GM18951 (cell line): ENCODE measurements at regions not wholly inside any gene's neighbourhood (a gene's known extent, or its start where the extent isn't known, plus 50 kb on each side); places are given as distances from the start of the nearest gene placed in this dataset.
"Not testable (repeated sequence)": the region's sequence is repeated elsewhere in the genome, so short reads cannot be mapped to it uniquely, and the experiment has no call there.

ENCODE experiments used
- POLR2A ChIP-seq: IDR thresholded peaks from 4 replicates; pipeline ENCODE4 v1.6.1; 2011; ENCODE audit warnings: mild to moderate bottlenecking; ENCODE audit not compliant: insufficient read length, insufficient read depth; ENCODE audit errors: extremely low read depth
- in situ Hi-C: fragments of 300-500 bp; cut with MboI; formaldehyde crosslinking; loops from one replicate; pipeline ENCODE4 v1.12.0; 2022; ENCODE audit warnings: low sequenced_read_pairs, mixed read lengths, inconsistent platforms; ENCODE audit not compliant: unreplicated experiment

- in situ Hi-C loops, result no loop called here
- TF ChIP-seq POLR2A, result no peak
Measured at GRCh38 chr13:78540058-78540457, 63.3 kb downstream of the POU4F1 start.

GRCh38 chr13:78526044-78526443, 77.3 kb downstream of the POU4F1 start:
- in situ Hi-C loops, result not testable (repeated sequence)

- in situ Hi-C loops, result no loop called here
Measured at GRCh38 chr13:78524936-78525335, 78.4 kb downstream of the POU4F1 start.

GRCh38 chr13:78521091-78521490, 82.3 kb downstream of the POU4F1 start:
- in situ Hi-C loops, result no loop called here
- no peak for TF ChIP-seq POLR2A

More at GRCh38 chr13:78524936-78525335, 78.4 kb downstream of the POU4F1 start:
- TF ChIP-seq POLR2A, result no peak

- TF ChIP-seq POLR2A, result no peak
- in situ Hi-C loops, result no loop called here
Measured at GRCh38 chr13:78520425-78520824, 82.9 kb downstream of the POU4F1 start.

- in situ Hi-C loops, result not testable (repeated sequence)
Measured at GRCh38 chr13:78518482-78518881, 84.9 kb downstream of the POU4F1 start.

GRCh38 chr13:78499802-78500201, 103.5 kb downstream of the POU4F1 start:
- TF ChIP-seq POLR2A, result no peak
- in situ Hi-C loops, result no loop called here

GRCh38 chr13:78497702-78498355, 105.5 kb downstream of the POU4F1 start:
- in situ Hi-C loops, result no loop called here
- no peak for TF ChIP-seq POLR2A

GRCh38 chr13:78491978-78492377, 111.4 kb downstream of the POU4F1 start:
- TF ChIP-seq POLR2A, result no peak
- in situ Hi-C loops, result no loop called here

- in situ Hi-C loops, result not testable (repeated sequence)
Measured at GRCh38 chr13:78490225-78490624, 113.1 kb downstream of the POU4F1 start.

- TF ChIP-seq POLR2A, result no peak
- in situ Hi-C loops, result no loop called here
Measured at GRCh38 chr13:78487707-78488106, 115.6 kb downstream of the POU4F1 start.

- in situ Hi-C loops, result no loop called here
- TF ChIP-seq POLR2A, result no peak
Measured at GRCh38 chr13:78485803-78486202, 117.5 kb downstream of the POU4F1 start.

- in situ Hi-C loops, result no loop called here
- TF ChIP-seq POLR2A, result no peak
Measured at GRCh38 chr13:78478183-78478582, 125.2 kb downstream of the POU4F1 start.

- in situ Hi-C loops, result no loop called here
- TF ChIP-seq POLR2A, result no peak
Measured at GRCh38 chr13:78476910-78477309, 126.4 kb downstream of the POU4F1 start.

GRCh38 chr13:78468621-78469020, 134.7 kb downstream of the POU4F1 start:
- in situ Hi-C loops, result no loop called here
- no peak for TF ChIP-seq POLR2A
